ENCODE measurements at regions not wholly inside any gene's neighbourhood (a gene's known extent, or its start where the extent isn't known, plus 50 kb on each side); places are given as distances from the start of the nearest gene placed in this dataset.

DNA sequence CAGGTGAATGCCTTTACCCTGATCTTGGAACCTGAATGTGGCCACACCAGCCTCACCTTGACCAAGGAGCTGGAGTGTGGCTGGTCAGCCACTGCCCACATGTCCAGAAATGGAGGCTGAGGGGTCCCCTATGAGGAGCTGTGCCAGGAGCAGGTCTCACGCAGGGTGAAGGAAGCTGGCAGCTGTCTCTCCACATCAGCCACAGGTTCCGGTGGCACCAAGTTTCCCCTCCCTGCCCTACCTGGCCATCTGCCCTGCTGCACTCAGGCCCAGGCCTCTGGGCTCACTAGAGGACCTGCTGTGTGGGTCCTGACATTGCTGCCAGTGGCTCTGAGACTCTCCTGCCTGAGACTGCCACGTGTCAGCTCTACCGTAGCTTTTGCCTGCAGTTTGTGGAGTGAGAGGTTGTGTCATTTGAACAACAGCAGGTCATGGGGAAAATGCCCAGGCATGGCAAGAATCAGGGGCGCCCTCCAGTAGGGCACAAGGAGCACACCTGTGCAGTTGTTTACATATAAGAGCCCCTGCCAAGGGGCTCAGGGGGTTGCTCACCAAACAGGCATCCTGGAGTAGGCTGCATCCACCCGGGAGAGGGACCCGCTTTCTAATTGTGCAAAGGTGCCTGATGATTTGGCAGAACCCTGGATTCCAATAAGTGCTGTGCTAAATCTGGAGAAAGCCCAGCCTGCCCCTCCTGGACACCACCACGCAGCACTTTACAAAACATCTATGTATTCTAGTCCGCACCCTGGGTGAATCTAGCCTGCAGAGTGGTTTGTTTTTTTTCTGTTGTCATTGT, 258.5 kb upstream of the TLE3 start:
- ATAC-seq: no peak
- BruUV-seq (replicated peaks): no TSS peak
- ChIA-PET CTCF (no interaction called here), RAD21 (ENCODE audit: low non-redundant PET in 1 of 2, low total read pairs in 2 of 2, uncharacterized antibody in 2 of 2, unreplicated experiment in 2 of 2) (no interaction called here), POLR2A (no interaction called here)
- no peak for DNase-seq (ENCODE audit: low read depth, low spot score)
- Histone ChIP-seq H3K4me1 (ENCODE audit: control insufficient read depth in 1 of 2, insufficient read depth in 2 of 2, low read length in 2 of 2) (no peaks in the 10 kb centered on the region), H3K9me2 (ENCODE audit: insufficient read depth) (no peaks in the 10 kb centered on the region), H3K27ac (ENCODE audit: low read depth, low read length) (no peak overlapping the region), H3K79me2 (ENCODE audit: insufficient read depth, low read length) (no peaks in the 10 kb centered on the region), H3K4me2 (ENCODE audit: low read length) (no peak overlapping the region), H3K9me3 (ENCODE audit: control insufficient read depth in 1 of 2, insufficient read depth in 1 of 2, low read depth in 1 of 2, low read length in 2 of 2) (no peaks in the 10 kb centered on the region), H2AFZ (ENCODE audit: low read depth, low read length, poor library complexity, severe bottlenecking) (no peak overlapping the region), H3K9ac (ENCODE audit: low read length) (no peak overlapping the region), H3K4me3 (replicated peaks in 1 of 2; ENCODE audit: low read depth in 1 of 2, low read length in 2 of 2) (no peak overlapping the region), H4K20me1 (ENCODE audit: insufficient read depth) (no peaks in the 10 kb centered on the region), H3K27me3 (ENCODE audit: insufficient read depth, low read length) (no peaks in the 10 kb centered on the region; the same call in 1 of the 2 replicates), H3K36me3 (ENCODE audit: control insufficient read depth in 1 of 2, insufficient read depth in 2 of 2, low read length in 2 of 2) (no peaks in the 10 kb centered on the region)
- no peak for TF ChIP-seq SRF (IDR thresholded peaks at IDR 0.05; ENCODE audit: low read depth)
- TF ChIP-seq SIN3A (IDR thresholded peaks at IDR 0.05; ENCODE audit: low read depth): no peak
- TF ChIP-seq, protein P1, sequence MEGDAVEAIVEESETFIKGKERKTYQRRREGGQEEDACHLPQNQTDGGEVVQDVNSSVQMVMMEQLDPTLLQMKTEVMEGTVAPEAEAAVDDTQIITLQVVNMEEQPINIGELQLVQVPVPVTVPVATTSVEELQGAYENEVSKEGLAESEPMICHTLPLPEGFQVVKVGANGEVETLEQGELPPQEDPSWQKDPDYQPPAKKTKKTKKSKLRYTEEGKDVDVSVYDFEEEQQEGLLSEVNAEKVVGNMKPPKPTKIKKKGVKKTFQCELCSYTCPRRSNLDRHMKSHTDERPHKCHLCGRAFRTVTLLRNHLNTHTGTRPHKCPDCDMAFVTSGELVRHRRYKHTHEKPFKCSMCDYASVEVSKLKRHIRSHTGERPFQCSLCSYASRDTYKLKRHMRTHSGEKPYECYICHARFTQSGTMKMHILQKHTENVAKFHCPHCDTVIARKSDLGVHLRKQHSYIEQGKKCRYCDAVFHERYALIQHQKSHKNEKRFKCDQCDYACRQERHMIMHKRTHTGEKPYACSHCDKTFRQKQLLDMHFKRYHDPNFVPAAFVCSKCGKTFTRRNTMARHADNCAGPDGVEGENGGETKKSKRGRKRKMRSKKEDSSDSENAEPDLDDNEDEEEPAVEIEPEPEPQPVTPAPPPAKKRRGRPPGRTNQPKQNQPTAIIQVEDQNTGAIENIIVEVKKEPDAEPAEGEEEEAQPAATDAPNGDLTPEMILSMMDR (IDR thresholded peaks at IDR 0.05 in 2 of 3, conservative IDR thresholded peaks at IDR 0.05 in 1 of 3; ENCODE audit: borderline replicate concordance in 1 of 3, insufficient read depth in 1 of 3, low read depth in 2 of 3, low read length in 2 of 3): no peak
- no peak for TF ChIP-seq YY1 (IDR thresholded peaks at IDR 0.05; ENCODE audit: extremely low read depth, insufficient replicate concordance, low read depth, low read length)
- TF ChIP-seq EZH2phosphoT487 (IDR thresholded peaks at IDR 0.05; ENCODE audit: borderline replicate concordance): no peak
- TF ChIP-seq RAD21 (IDR thresholded peaks at IDR 0.05; ENCODE audit: low read depth): no peak
- TF ChIP-seq, protein P2, sequence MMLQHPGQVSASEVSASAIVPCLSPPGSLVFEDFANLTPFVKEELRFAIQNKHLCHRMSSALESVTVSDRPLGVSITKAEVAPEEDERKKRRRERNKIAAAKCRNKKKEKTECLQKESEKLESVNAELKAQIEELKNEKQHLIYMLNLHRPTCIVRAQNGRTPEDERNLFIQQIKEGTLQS (IDR thresholded peaks at IDR 0.05): no peak
- no peak for TF ChIP-seq EGR1 (IDR thresholded peaks at IDR 0.05; ENCODE audit: low read depth)
- TF ChIP-seq TCF7L2 (IDR thresholded peaks at IDR 0.05; ENCODE audit: borderline replicate concordance, extremely low read depth, insufficient read depth, insufficient read length): no peak
- no peak for TF ChIP-seq POLR2AphosphoS5 (IDR thresholded peaks at IDR 0.05; ENCODE audit: low read depth, low read length)
- no peak for TF ChIP-seq FOSL1 (IDR thresholded peaks at IDR 0.05; ENCODE audit: low read depth)
- TF ChIP-seq POLR2A (IDR thresholded peaks at IDR 0.05; ENCODE audit: borderline replicate concordance, extremely low read depth, insufficient read depth, insufficient read length): no peak
- TF ChIP-seq CEBPB (IDR thresholded peaks at IDR 0.05; ENCODE audit: low read depth): no peak
- no peak for TF ChIP-seq EZH2 (IDR thresholded peaks at IDR 0.05)
- TF ChIP-seq, protein P3, sequence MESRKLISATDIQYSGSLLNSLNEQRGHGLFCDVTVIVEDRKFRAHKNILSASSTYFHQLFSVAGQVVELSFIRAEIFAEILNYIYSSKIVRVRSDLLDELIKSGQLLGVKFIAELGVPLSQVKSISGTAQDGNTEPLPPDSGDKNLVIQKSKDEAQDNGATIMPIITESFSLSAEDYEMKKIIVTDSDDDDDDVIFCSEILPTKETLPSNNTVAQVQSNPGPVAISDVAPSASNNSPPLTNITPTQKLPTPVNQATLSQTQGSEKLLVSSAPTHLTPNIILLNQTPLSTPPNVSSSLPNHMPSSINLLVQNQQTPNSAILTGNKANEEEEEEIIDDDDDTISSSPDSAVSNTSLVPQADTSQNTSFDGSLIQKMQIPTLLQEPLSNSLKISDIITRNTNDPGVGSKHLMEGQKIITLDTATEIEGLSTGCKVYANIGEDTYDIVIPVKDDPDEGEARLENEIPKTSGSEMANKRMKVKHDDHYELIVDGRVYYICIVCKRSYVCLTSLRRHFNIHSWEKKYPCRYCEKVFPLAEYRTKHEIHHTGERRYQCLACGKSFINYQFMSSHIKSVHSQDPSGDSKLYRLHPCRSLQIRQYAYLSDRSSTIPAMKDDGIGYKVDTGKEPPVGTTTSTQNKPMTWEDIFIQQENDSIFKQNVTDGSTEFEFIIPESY (IDR thresholded peaks at IDR 0.05; ENCODE audit: extremely low read depth, insufficient replicate concordance, low read length): no peak
- intact Hi-C loops (cut with micrococcal nuclease): no loop called here
